ENCODE measurements at regions not wholly inside any gene's neighbourhood (a gene's known extent, or its start where the extent isn't known, plus 50 kb on each side); places are given as distances from the start of the nearest gene placed in this dataset.
"Not testable (repeated sequence)": the region's sequence is repeated elsewhere in the genome, so short reads cannot be mapped to it uniquely, and the experiment has no call there.

GRCh38 chr4:17055788-17056187 lies 157.3 kb upstream of the LDB2 start:
- DNase-seq: no peak

- no peak for DNase-seq
Measured at GRCh38 chr4:17045866-17046265, 147.4 kb upstream of the LDB2 start.

- no peak for DNase-seq
Measured at GRCh38 chr4:17038510-17039176, 140.2 kb upstream of the LDB2 start.

GRCh38 chr4:17033768-17034181 lies 135.3 kb upstream of the LDB2 start:
- DNase-seq: no peak

GRCh38 chr4:17033025-17033767 lies 134.8 kb upstream of the LDB2 start:
- DNase-seq: no peak

GRCh38 chr4:17030543-17030942 lies 132.1 kb upstream of the LDB2 start:
- DNase-seq: no peak

GRCh38 chr4:17029964-17030363 lies 131.5 kb upstream of the LDB2 start:
- DNase-seq: no peak

GRCh38 chr4:17029432-17029831 lies 131.0 kb upstream of the LDB2 start:
- DNase-seq: no peak

- no peak for DNase-seq
Measured at GRCh38 chr4:17027495-17027894, 129.1 kb upstream of the LDB2 start.

GRCh38 chr4:17024425-17024824 lies 126.0 kb upstream of the LDB2 start:
- DNase-seq: no peak

GRCh38 chr4:17020901-17021300 lies 122.5 kb upstream of the LDB2 start:
- DNase-seq: no peak

- no peak for DNase-seq
Measured at GRCh38 chr4:17020451-17020850, 122.0 kb upstream of the LDB2 start.

GRCh38 chr4:17018621-17019020 lies 120.2 kb upstream of the LDB2 start:
- not testable (repeated sequence) for DNase-seq

GRCh38 chr4:17018013-17018412 lies 119.6 kb upstream of the LDB2 start:
- no peak for DNase-seq

- no peak for DNase-seq
Measured at GRCh38 chr4:17013382-17014006, 115.0 kb upstream of the LDB2 start.

- DNase-seq: no peak
Measured at GRCh38 chr4:17012451-17012850, 114.0 kb upstream of the LDB2 start.

- no peak for DNase-seq
Measured at GRCh38 chr4:17010426-17011087, 112.1 kb upstream of the LDB2 start.

- DNase-seq: no peak
Measured at GRCh38 chr4:17009871-17010367, 111.5 kb upstream of the LDB2 start.

- no peak for DNase-seq
Measured at GRCh38 chr4:17008834-17009345, 110.4 kb upstream of the LDB2 start.

- not testable (repeated sequence) for DNase-seq
Measured at GRCh38 chr4:17003606-17004392, 105.4 kb upstream of the LDB2 start.

GRCh38 chr4:16995451-16995850 lies 97.0 kb upstream of the LDB2 start:
- DNase-seq: no peak
